HG03175 (cell line): ENCODE measurements at regions not wholly inside any gene's neighbourhood (a gene's known extent, or its start where the extent isn't known, plus 50 kb on each side); places are given as distances from the start of the nearest gene placed in this dataset.

ENCODE experiments used
- ATAC-seq: cut with Tn5 transposase; IDR thresholded peaks from one replicate; pipeline ENCODE4 v1.9.1; 2021; ENCODE audit warnings: mild to moderate bottlenecking, moderate library complexity; ENCODE audit not compliant: unreplicated experiment

DNA sequence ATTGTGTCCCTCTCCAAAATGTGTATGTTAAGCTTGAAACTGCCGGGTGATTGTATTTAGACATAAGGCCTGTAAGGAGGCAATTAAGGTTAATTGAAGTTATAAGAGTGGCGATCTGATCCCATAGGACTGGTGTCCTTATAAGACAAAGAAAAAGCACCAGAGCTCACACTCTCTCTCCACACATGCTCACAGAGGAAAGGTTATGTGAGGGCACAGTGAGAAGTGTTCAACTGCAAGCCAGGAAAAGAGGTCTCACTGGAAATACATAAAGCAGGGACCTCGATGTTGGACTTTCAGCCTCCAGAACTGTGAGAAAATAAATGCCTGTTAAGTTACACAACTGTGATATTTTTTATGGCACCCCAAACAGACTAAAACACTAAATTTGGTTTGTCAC is 1233.8 kb upstream of the CNTN5 start:
- no peak for ATAC-seq

- ATAC-seq = no peak
Observed at GRCh38 chr11:97794876-97795275, 1225.9 kb upstream of the CNTN5 start.

GRCh38 chr11:97800891-97801290 is 1219.9 kb upstream of the CNTN5 start:
- no peak for ATAC-seq

GRCh38 chr11:97814325-97814959 is 1206.3 kb upstream of the CNTN5 start:
- ATAC-seq = no peak

GRCh38 chr11:97815667-97816066 is 1205.1 kb upstream of the CNTN5 start:
- no peak for ATAC-seq

- ATAC-seq = no peak
Observed at GRCh38 chr11:97832451-97832850, 1188.3 kb upstream of the CNTN5 start.

- no peak for ATAC-seq
Observed at GRCh38 chr11:97833412-97833811, 1187.3 kb upstream of the CNTN5 start.

GRCh38 chr11:97844016-97844415 is 1176.7 kb upstream of the CNTN5 start:
- ATAC-seq = no peak

DNA sequence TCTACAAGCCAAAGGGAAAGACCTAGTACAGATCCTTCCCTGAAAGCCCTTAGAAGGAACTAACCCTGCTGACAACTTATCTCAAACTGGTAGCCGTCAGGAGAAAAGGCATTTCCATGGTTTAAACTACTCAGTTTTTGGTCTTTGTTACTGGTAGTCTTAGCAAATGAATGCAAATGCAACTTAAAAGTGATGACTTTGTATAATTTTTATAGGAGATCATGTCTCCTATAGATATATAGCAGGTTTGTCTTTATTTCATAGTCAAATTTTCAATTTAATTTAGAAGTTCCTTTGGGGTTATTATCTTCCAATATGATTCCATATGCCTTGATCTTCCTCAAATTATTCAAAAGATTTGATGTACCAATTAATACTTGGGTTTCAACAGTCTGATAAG is 1173.0 kb upstream of the CNTN5 start:
- no peak for ATAC-seq

DNA sequence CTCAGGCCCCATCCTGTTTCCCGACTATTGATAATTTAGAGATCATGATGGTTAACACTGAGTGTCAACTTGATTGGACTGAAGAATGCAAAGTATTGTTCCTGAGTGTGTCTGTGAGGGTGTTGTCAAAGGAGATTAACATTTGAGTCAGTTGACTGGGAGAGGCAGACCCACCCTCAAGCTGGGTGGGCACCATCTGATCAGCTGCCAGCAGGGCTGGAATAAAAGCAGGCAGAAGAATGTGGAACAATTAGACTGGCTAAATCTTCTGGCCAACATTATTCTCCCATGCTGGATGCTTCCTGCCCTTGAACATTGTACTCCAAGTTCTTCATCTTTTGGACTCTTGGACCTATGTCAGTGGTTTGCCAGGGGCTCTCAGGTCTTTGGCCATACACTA is 1170.0 kb upstream of the CNTN5 start:
- ATAC-seq = no peak

DNA sequence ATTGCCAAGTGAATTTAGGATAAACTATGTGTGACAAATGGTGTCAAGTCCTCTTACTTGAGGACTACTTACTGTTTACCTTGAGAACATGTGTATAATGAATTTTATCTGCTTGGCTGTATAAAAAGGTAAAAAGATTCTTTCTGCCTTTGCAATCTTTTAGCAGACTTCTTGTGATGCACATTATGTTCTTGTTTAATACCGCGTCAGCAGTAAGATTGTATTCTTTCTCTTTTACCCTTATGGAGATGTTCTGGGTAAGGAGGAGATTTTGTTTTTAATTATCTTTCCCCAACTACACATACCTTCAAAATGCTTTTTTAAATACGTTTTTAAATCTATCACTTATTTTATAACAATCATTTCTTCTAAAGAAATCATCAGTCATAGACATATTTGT is 1166.4 kb upstream of the CNTN5 start:
- ATAC-seq = no peak

DNA sequence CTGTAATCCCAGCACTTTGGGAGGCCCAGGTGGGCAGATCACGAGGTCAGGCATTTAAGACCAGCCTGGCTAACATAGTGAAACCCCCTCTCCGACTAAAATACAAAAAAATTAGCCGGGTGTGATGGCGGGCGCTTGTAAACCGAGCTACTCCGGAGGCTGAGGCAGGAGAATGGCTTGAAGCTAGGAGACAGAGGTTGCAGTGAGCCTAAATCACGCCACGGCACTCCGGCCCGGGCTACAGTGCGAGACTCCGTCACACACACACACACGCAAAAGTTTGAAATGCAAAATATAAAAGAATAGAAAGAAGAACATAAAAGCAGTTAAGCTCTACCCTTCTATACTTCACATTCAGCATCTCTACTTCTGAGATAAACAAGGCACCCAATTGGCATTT is 1165.9 kb upstream of the CNTN5 start:
- ATAC-seq = no peak

GRCh38 chr11:97856666-97857065 is 1164.1 kb upstream of the CNTN5 start:
- no peak for ATAC-seq

DNA sequence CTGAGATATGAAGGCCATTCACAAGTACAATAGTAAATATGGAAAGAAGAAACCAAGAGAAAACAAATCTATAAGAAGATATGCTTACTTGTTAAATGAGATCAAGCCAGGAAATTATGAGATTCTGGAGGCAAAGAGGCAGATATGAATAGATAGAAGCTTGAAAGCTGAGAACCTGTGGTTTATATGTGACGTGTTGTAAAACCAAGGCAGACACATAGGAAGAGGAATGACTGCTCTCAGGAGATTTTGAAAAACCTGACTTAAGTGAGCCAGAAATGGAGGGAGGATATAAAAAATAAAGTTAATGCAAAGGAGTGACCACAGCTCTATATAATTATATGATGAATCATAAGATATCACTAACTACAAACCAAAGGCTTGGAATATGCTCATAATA is 1160.5 kb upstream of the CNTN5 start:
- ATAC-seq = no peak

GRCh38 chr11:97862021-97862420 is 1158.7 kb upstream of the CNTN5 start:
- ATAC-seq = no peak

- no peak for ATAC-seq
Observed at GRCh38 chr11:97865424-97866012, 1155.2 kb upstream of the CNTN5 start.

GRCh38 chr11:97871816-97872215 is 1148.9 kb upstream of the CNTN5 start:
- ATAC-seq = no peak

- ATAC-seq = no peak
Observed at GRCh38 chr11:97880209-97880608, 1140.5 kb upstream of the CNTN5 start.

GRCh38 chr11:97883086-97883485 is 1137.7 kb upstream of the CNTN5 start:
- no peak for ATAC-seq

DNA sequence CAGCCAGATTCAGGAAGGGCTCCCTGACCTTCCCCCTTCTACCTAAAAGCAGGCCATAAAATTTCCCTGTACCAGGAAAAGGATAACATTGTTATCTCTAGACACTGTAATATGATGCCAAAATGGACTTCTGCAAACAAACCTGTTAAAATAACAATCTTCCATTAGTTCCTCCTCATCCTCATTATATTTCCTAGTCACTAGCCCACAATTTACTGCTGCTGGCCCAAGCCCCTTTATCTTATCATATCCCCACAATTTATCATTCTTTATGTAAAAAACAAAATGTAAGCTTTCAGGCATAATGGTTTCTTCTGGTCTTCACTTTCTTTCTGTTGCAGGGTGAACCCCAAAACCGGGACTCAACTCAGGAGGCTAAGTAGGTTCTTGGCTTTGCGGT is 1132.1 kb upstream of the CNTN5 start:
- no peak for ATAC-seq

- no peak for ATAC-seq
Observed at GRCh38 chr11:97890466-97890865, 1130.3 kb upstream of the CNTN5 start.

- ATAC-seq = no peak
Observed at GRCh38 chr11:97893612-97894011, 1127.1 kb upstream of the CNTN5 start.

- no peak for ATAC-seq
Observed at GRCh38 chr11:97894978-97895377, 1125.8 kb upstream of the CNTN5 start.
